ENCODE measurements at regions not wholly inside any gene's neighbourhood (a gene's known extent, or its start where the extent isn't known, plus 50 kb on each side); places are given as distances from the start of the nearest gene placed in this dataset.

DNA sequence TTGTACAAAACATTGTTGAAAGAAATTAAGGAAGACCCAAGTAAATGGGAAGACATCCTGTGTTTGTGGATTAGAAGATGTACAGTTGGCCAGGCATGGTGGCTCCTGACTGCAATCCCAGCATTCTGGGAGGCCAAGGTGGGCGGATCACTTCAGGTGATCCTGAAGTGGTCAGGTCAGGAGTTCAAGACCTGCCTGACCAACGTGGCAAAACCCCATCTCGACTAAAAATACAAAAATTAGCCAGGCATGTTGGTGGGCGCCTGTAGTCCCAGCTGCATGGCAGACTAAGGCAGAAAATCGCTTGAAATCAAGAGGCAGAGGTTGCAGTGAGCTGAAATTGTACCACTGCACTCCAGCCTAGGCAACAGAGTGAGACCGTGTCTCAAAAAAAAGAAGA, 62.0 kb upstream of the SEPTIN5 start:
- H3K27ac ChIP-seq (ENCODE audit: low read length) = no peak overlapping the region
- H3K9me3 ChIP-seq (ENCODE audit: control insufficient read depth, insufficient read depth, low read length) = peaks cover 8% of the 10 kb centered on the region
- H3K36me3 ChIP-seq (ENCODE audit: control insufficient read depth, insufficient read depth, low read length) = no peaks in the 10 kb centered on the region
- no peak for ATAC-seq
- H3K4me3 ChIP-seq (ENCODE audit: low read length) = no peak overlapping the region
- 64% methylated on average over 6 of the region's 6 CpGs for WGBS (ENCODE audit: insufficient coverage)
- Mint-ChIP-seq H3K9me3 (peaks cover 10 to 13% of the 10 kb centered on the region in 2 donors), H3K36me3 (peaks cover 21% of the 10 kb centered on the region), H3K27ac (no peak overlapping the region), H3K4me3 (no peak overlapping the region), H3K27me3 (ENCODE audit: low read depth in 2 of 2) (peaks cover 12 to 21% of the 10 kb centered on the region in 2 donors), H3K4me1 (no peaks in the 10 kb centered on the region)
- no peaks in the 10 kb centered on the region for H3K27me3 ChIP-seq (ENCODE audit: control insufficient read depth, insufficient read depth, low read length)
- intact Hi-C loops (cut with micrococcal nuclease) = no loop called here
- TF ChIP-seq CTCF (IDR thresholded peaks at IDR 0.05) = no peak
- DNase-seq = no peak
- no peaks in the 10 kb centered on the region for H3K4me1 ChIP-seq (ENCODE audit: control insufficient read depth, insufficient read depth, low read length)

DNA sequence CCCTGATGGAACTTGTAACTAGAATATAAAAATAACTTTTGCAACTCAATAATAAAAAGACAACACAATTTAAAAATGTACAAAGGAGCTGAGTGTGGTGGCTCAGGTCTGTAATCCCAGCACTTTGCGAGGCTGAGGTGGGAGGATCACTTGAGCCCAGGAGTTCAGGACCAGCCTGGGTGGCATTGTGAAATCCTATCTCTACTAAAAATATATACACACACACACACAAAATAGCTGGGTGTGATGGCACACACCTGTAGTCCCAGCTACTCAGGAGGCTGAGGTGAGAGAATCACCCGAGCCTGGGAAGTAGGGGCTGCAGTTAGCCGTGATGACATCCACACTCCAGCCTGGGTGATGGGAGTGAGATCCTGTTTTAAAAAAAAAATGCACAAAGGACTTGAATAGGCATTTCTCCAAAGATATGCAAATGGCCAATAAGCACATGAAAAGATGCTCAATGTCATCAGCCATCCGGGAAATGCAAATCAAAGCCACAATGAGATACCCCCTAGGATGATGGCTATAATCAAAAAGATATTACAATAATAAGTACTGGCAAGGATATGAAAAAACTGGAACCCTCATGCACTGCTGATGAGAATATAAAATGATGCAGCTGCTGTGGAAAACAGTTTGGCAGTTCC, 59.8 kb upstream of the SEPTIN5 start:
- Mint-ChIP-seq H3K9me3 (peaks cover under 1 to 5% of the 10 kb centered on the region in 2 donors), H3K27me3 (ENCODE audit: low read depth in 2 of 2) (peaks cover 7 to 16% of the 10 kb centered on the region in 2 donors), H3K4me3 (no peak overlapping the region), H3K36me3 (peaks cover 7% of the 10 kb centered on the region), H3K4me1 (no peaks in the 10 kb centered on the region), H3K27ac (no peak overlapping the region)
- TF ChIP-seq CTCF (IDR thresholded peaks at IDR 0.05) = no peak
- 87% methylated on average over 4 of the region's 4 CpGs for WGBS (ENCODE audit: insufficient coverage)
- Histone ChIP-seq H3K4me3 (ENCODE audit: low read length) (no peak overlapping the region), H3K36me3 (ENCODE audit: control insufficient read depth, insufficient read depth, low read length) (no peaks in the 10 kb centered on the region), H3K27me3 (ENCODE audit: control insufficient read depth, insufficient read depth, low read length) (no peaks in the 10 kb centered on the region), H3K9me3 (ENCODE audit: control insufficient read depth, insufficient read depth, low read length) (no peaks in the 10 kb centered on the region), H3K4me1 (ENCODE audit: control insufficient read depth, insufficient read depth, low read length) (no peaks in the 10 kb centered on the region), H3K27ac (ENCODE audit: low read length) (no peak overlapping the region)
- DNase-seq = no peak
- intact Hi-C loops (cut with micrococcal nuclease) = no loop called here
- no peak for ATAC-seq

DNA sequence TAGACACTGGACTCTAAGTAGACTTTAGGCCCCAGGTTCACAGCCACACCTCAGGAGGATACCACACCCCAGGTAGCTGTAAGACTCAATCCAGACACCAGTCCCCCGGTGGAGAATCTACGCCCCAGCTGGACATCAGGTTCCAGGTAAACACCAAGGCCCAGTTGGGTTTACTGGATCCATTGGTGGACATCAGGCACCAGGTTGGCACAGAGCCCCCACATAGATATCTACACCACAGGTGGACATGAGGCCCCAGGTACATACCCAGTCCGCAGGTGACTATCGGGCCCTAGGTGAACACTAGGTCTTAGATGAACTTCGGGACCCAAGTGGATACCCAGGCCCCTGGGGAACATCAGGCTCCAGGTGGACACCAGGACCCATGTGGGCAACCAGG, 58.9 kb upstream of the SEPTIN5 start:
- Histone ChIP-seq H3K4me1 (ENCODE audit: control insufficient read depth, insufficient read depth, low read length) (no peaks in the 10 kb centered on the region), H3K36me3 (ENCODE audit: control insufficient read depth, insufficient read depth, low read length) (no peaks in the 10 kb centered on the region), H3K9me3 (ENCODE audit: control insufficient read depth, insufficient read depth, low read length) (no peaks in the 10 kb centered on the region), H3K27ac (ENCODE audit: low read length) (no peak overlapping the region), H3K4me3 (ENCODE audit: low read length) (no peak overlapping the region), H3K27me3 (ENCODE audit: control insufficient read depth, insufficient read depth, low read length) (no peaks in the 10 kb centered on the region)
- no peak for TF ChIP-seq CTCF (IDR thresholded peaks at IDR 0.05)
- no peak for ATAC-seq
- Mint-ChIP-seq H3K27me3 (ENCODE audit: low read depth in 2 of 2) (peaks cover 2 to 7% of the 10 kb centered on the region in 2 donors), H3K4me3 (no peak overlapping the region), H3K36me3 (no peaks in the 10 kb centered on the region), H3K4me1 (no peaks in the 10 kb centered on the region), H3K9me3 (no peaks in the 10 kb centered on the region), H3K27ac (no peak overlapping the region)
- WGBS (ENCODE audit: insufficient coverage) = 79% methylated on average over 5 of the region's 5 CpGs
- intact Hi-C loops (cut with micrococcal nuclease) = no loop called here
- DNase-seq = no peak

Measured in natural killer cell (primary cell).